Hepatocyte (in vitro differentiated cells): ENCODE measurements at regions not wholly inside any gene's neighbourhood (a gene's known extent, or its start where the extent isn't known, plus 50 kb on each side); places are given as distances from the start of the nearest gene placed in this dataset.

Experiments used
- EZH2phosphoT487 ChIP-seq: fragments of 200-600 bp; sonication (generic); IDR thresholded peaks from one replicate; pipeline ENCODE4 v1.6.1; 2018; ENCODE audit warnings: antibody characterized with exemption, mild to moderate bottlenecking, low read depth, moderate library complexity; ENCODE audit not compliant: unreplicated experiment, severe bottlenecking
- TF ChIP-seq, protein P1 (sequence below): fragments of 200-600 bp; sonication (generic); IDR thresholded peaks from 2 replicates; pipeline ENCODE4 v1.5.1; 2016; ENCODE audit warnings: antibody characterized with exemption, mild to moderate bottlenecking; ENCODE audit not compliant: poor library complexity

DNA sequence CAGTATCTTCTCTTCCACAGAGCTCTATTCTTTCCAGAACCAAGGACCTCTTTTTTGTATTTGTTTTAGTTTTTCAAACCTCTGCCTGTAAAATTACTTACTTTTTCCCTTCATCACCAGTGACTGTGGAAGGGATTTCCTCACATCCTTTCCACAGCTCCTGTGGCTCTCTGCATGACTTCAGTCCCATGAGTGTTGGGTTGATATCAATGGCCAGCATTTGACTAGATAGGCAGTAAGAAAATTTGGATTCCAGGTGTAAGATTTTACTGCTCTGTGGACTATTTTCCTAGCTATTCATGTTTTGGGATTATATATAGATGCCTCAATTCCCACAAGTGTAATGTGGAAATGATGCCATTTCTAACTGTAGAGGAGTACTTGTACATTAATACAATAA lies 171.5 kb upstream of the PTBP2 start:
- TF ChIP-seq, protein P1, sequence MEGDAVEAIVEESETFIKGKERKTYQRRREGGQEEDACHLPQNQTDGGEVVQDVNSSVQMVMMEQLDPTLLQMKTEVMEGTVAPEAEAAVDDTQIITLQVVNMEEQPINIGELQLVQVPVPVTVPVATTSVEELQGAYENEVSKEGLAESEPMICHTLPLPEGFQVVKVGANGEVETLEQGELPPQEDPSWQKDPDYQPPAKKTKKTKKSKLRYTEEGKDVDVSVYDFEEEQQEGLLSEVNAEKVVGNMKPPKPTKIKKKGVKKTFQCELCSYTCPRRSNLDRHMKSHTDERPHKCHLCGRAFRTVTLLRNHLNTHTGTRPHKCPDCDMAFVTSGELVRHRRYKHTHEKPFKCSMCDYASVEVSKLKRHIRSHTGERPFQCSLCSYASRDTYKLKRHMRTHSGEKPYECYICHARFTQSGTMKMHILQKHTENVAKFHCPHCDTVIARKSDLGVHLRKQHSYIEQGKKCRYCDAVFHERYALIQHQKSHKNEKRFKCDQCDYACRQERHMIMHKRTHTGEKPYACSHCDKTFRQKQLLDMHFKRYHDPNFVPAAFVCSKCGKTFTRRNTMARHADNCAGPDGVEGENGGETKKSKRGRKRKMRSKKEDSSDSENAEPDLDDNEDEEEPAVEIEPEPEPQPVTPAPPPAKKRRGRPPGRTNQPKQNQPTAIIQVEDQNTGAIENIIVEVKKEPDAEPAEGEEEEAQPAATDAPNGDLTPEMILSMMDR, result no peak
- no peak for TF ChIP-seq EZH2phosphoT487
